ENCODE measurements at regions not wholly inside any gene's neighbourhood (a gene's known extent, or its start where the extent isn't known, plus 50 kb on each side); places are given as distances from the start of the nearest gene placed in this dataset.

GRCh38 chr2:234747032-234747431 lies 204.8 kb upstream of the SH3BP4 start:
- H3K4me3 ChIP-seq (ENCODE audit: low read length): no peak overlapping the region
- no peak for DNase-seq (ENCODE audit: low read depth, low spot score)

- no peak for DNase-seq (ENCODE audit: low read depth, low spot score)
- no peak overlapping the region for H3K4me3 ChIP-seq (ENCODE audit: low read length)
Measured at GRCh38 chr2:234745347-234745746, 206.5 kb upstream of the SH3BP4 start.

- H3K4me3 ChIP-seq (ENCODE audit: low read length): no peak overlapping the region
- DNase-seq (ENCODE audit: low read depth, low spot score): no peak
Measured at GRCh38 chr2:234741976-234742375, 209.8 kb upstream of the SH3BP4 start.

GRCh38 chr2:234739061-234739460 lies 212.8 kb upstream of the SH3BP4 start:
- no peak for DNase-seq (ENCODE audit: low read depth, low spot score)
- H3K4me3 ChIP-seq (ENCODE audit: low read length): no peak overlapping the region

GRCh38 chr2:234735829-234736228 lies 216.0 kb upstream of the SH3BP4 start:
- H3K4me3 ChIP-seq (ENCODE audit: low read length): no peak overlapping the region
- DNase-seq (ENCODE audit: low read depth, low spot score): no peak

- no peak overlapping the region for H3K4me3 ChIP-seq (ENCODE audit: low read length)
- no peak for DNase-seq (ENCODE audit: low read depth, low spot score)
Measured at GRCh38 chr2:234733795-234734600, 217.8 kb upstream of the SH3BP4 start.

- no peak for DNase-seq (ENCODE audit: low read depth, low spot score)
- H3K4me3 ChIP-seq (ENCODE audit: low read length): no peak overlapping the region
Measured at GRCh38 chr2:234733093-234733489, 218.7 kb upstream of the SH3BP4 start.

- H3K4me3 ChIP-seq (ENCODE audit: low read length): no peak overlapping the region
- no peak for DNase-seq (ENCODE audit: low read depth, low spot score)
Measured at GRCh38 chr2:234732404-234733092, 219.3 kb upstream of the SH3BP4 start.

- no peak overlapping the region for H3K4me3 ChIP-seq (ENCODE audit: low read length)
- DNase-seq (ENCODE audit: low read depth, low spot score): no peak
Measured at GRCh38 chr2:234731236-234731635, 220.6 kb upstream of the SH3BP4 start.

GRCh38 chr2:234730066-234730640 lies 221.7 kb upstream of the SH3BP4 start:
- no peak for DNase-seq (ENCODE audit: low read depth, low spot score)
- no peak overlapping the region for H3K4me3 ChIP-seq (ENCODE audit: low read length)

- H3K4me3 ChIP-seq (ENCODE audit: low read length): no peak overlapping the region
- DNase-seq (ENCODE audit: low read depth, low spot score): no peak
Measured at GRCh38 chr2:234725528-234726264, 226.1 kb upstream of the SH3BP4 start.

- H3K4me3 ChIP-seq (ENCODE audit: low read length): no peak overlapping the region
Measured at GRCh38 chr2:234724850-234725249, 227.0 kb upstream of the SH3BP4 start.

GRCh38 chr2:234723400-234723799 lies 226.5 kb upstream of the ARL4C start:
- DNase-seq (ENCODE audit: low read depth, low spot score): no peak
- no peak overlapping the region for H3K4me3 ChIP-seq (ENCODE audit: low read length)

More at GRCh38 chr2:234724850-234725249, 227.0 kb upstream of the SH3BP4 start:
- DNase-seq (ENCODE audit: low read depth, low spot score): no peak

- no peak for DNase-seq (ENCODE audit: low read depth, low spot score)
- no peak overlapping the region for H3K4me3 ChIP-seq (ENCODE audit: low read length)
Measured at GRCh38 chr2:234722176-234722575, 225.3 kb upstream of the ARL4C start.

- H3K4me3 ChIP-seq (ENCODE audit: low read length): no peak overlapping the region
- DNase-seq (ENCODE audit: low read depth, low spot score): no peak
Measured at GRCh38 chr2:234719116-234719716, 222.3 kb upstream of the ARL4C start.

GRCh38 chr2:234716271-234716670 lies 219.4 kb upstream of the ARL4C start:
- no peak for DNase-seq (ENCODE audit: low read depth, low spot score)

GRCh38 chr2:234715671-234716250 lies 218.9 kb upstream of the ARL4C start:
- DNase-seq (ENCODE audit: low read depth, low spot score): no peak
- H3K4me3 ChIP-seq (ENCODE audit: low read length): no peak overlapping the region

More at GRCh38 chr2:234716271-234716670, 219.4 kb upstream of the ARL4C start:
- no peak overlapping the region for H3K4me3 ChIP-seq (ENCODE audit: low read length)

GRCh38 chr2:234714711-234715110 lies 217.8 kb upstream of the ARL4C start:
- H3K4me3 ChIP-seq (ENCODE audit: low read length): no peak overlapping the region
- no peak for DNase-seq (ENCODE audit: low read depth, low spot score)

- no peak overlapping the region for H3K4me3 ChIP-seq (ENCODE audit: low read length)
- no peak for DNase-seq (ENCODE audit: low read depth, low spot score)
Measured at GRCh38 chr2:234712421-234712935, 215.6 kb upstream of the ARL4C start.

Data from Jurkat, Clone E6-1 (cell line).